ENCODE measurements at regions not wholly inside any gene's neighbourhood (a gene's known extent, or its start where the extent isn't known, plus 50 kb on each side); places are given as distances from the start of the nearest gene placed in this dataset.

DNA sequence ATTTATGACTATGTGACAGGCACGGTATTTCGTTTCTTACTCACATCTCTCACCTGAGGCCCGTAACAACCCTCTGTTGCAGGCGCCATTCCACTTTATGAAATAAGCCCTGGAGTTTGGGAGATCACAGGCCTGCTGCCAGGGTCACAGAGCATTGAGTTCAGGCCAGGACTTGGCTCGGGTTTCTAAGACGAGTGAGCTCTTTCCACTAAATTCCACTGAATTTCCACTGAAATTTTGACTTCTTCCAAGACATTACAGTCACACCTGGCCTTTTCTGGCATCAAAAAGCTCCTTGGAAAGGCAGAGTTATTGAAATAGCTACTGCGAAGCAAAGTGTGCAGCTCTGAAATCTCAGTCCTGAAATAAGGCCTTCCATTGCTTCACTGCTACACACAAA is 282.8 kb upstream of the MGMT start (continued):
- no peak for TF ChIP-seq HMBOX1 (IDR thresholded peaks at IDR 0.05)
- no peak for TF ChIP-seq SAFB (IDR thresholded peaks at IDR 0.05; ENCODE audit: borderline replicate concordance, low read depth, low read length)

DNA sequence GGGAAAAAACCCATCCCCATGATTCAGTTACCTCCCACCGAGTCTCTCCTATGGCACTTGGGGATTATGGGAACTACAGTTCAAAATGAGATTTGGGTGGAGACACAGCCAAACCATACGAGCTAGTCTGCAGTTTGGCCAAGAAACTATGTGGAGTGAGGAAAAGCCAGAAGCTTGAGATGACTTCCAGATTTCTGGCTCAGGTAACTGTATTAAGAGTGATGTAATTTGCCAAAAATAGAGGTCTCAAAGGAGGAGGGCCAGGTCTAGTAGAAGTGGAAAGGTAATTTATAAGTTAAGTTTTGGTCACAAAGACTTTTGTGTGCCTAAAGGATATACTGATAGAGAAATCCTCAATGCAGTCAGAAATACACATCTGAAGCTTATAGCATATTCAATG is 279.7 kb upstream of the MGMT start:
- ChIA-PET POLR2A (no interaction called here), CTCF (ENCODE audit: low intra/inter-chr PET ratio) (no interaction called here)
- TF ChIP-seq, protein P1, sequence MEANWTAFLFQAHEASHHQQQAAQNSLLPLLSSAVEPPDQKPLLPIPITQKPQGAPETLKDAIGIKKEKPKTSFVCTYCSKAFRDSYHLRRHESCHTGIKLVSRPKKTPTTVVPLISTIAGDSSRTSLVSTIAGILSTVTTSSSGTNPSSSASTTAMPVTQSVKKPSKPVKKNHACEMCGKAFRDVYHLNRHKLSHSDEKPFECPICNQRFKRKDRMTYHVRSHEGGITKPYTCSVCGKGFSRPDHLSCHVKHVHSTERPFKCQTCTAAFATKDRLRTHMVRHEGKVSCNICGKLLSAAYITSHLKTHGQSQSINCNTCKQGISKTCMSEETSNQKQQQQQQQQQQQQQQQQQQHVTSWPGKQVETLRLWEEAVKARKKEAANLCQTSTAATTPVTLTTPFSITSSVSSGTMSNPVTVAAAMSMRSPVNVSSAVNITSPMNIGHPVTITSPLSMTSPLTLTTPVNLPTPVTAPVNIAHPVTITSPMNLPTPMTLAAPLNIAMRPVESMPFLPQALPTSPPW (CRISPR knock-in tag; IDR thresholded peaks at IDR 0.05): no peak
- TF ChIP-seq TEAD4 (IDR thresholded peaks at IDR 0.05; ENCODE audit: low read length) (no peak), TEAD4 (CRISPR knock-in tag; IDR thresholded peaks at IDR 0.05; ENCODE audit: borderline replicate concordance) (no peak), ZNF175 (CRISPR knock-in tag; IDR thresholded peaks at IDR 0.05; ENCODE audit: low read depth) (no peak)
- no peaks in the 10 kb centered on the region for H3K27me3 ChIP-seq (ENCODE audit: control insufficient read depth in 2 of 2, insufficient read depth in 2 of 2, low read length in 2 of 2)
- WGBS (ENCODE audit: insufficient coverage, low coverage, missing lambda C conversion rate): 0% methylated on average over 1 of the region's 2 CpGs
- no TSS peak for BruUV-seq (replicated peaks)
- H3K79me2 ChIP-seq (ENCODE audit: control insufficient read depth, insufficient read depth, low read length): no peaks in the 10 kb centered on the region
- ATAC-seq (no peak), FAIRE-seq (no peak), DNase-seq (ENCODE audit: extremely low read depth in 1 of 4, low spot score in 3 of 4) (no peak)
- no peaks in the 10 kb centered on the region for H3K9me3 ChIP-seq (replicated peaks; ENCODE audit: control insufficient read depth, insufficient read depth, low read depth, low read length)
- in situ Hi-C loops (cut with MboI) (no loop called here), intact Hi-C loops (cut with micrococcal nuclease) (no loop called here)
- no peak overlapping the region for H3K27ac ChIP-seq (ENCODE audit: extremely low read depth, low read depth, low read length)
- H3K9me1 ChIP-seq (ENCODE audit: control insufficient read depth, insufficient read depth, low read length): no peaks in the 10 kb centered on the region
- no peak overlapping the region for H3K4me2 ChIP-seq (ENCODE audit: insufficient read depth, low read length)
- no peak overlapping the region for H3K4me3 ChIP-seq
- no peaks in the 10 kb centered on the region for H3K4me1 ChIP-seq (replicated peaks in 1 of 2; ENCODE audit: control insufficient read depth in 2 of 2, insufficient read depth in 2 of 2, low read length in 2 of 2)
- H3K9ac ChIP-seq (ENCODE audit: insufficient read depth in 1 of 2, low read depth in 2 of 2, low read length in 2 of 2): no peak overlapping the region
- no peak overlapping the region for H2AFZ ChIP-seq (ENCODE audit: low read depth, low read length)
- H3K36me3 ChIP-seq (ENCODE audit: control insufficient read depth, insufficient read depth, low read length): no peaks in the 10 kb centered on the region
- H4K20me1 ChIP-seq (replicated peaks; ENCODE audit: control insufficient read depth, insufficient read depth, low read length): no peaks in the 10 kb centered on the region

Measured in K562 (cell line).